SU-DHL-6 (cell line): ENCODE measurements at regions not wholly inside any gene's neighbourhood (a gene's known extent, or its start where the extent isn't known, plus 50 kb on each side); places are given as distances from the start of the nearest gene placed in this dataset.

Experiments used
- H2AFZ ChIP-seq: fragments of 200-600 bp; sonication (generic); 2 replicates; pipeline ENCODE4 v1.6.1; 2014; ENCODE audit warnings: low read depth, mild to moderate bottlenecking, moderate library complexity, mixed read lengths, antibody characterized with exemption, low read length; ENCODE audit not compliant: severe bottlenecking
- H3F3A ChIP-seq: fragments of 200-600 bp; shearing (Covaris generic); 2 replicates; pipeline ENCODE4 v1.6.0; 2016; ENCODE audit warnings: antibody characterized with exemption, mild to moderate bottlenecking; ENCODE audit not compliant: insufficient read depth
- H3K27ac ChIP-seq: fragments of 200-600 bp; sonication (generic); 2 replicates; pipeline ENCODE4 v1.5.1; 2016; ENCODE audit warnings: low read depth, mild to moderate bottlenecking, low read length, moderate library complexity, mixed read lengths
- H3K27me3 ChIP-seq: fragments of 200-600 bp; sonication (generic), shearing (Covaris generic); 2 replicates; pipeline ENCODE4 v1.6.0; 2014; ENCODE audit warnings: mild to moderate bottlenecking, low read length
- H3K36me3 ChIP-seq: fragments of 200-600 bp; sonication (generic); 2 replicates; pipeline ENCODE4 v1.6.1; 2014; ENCODE audit warnings: mild to moderate bottlenecking, low read length, mixed read lengths
- H3K4me2 ChIP-seq: fragments of 300-600, 200-600 bp; shearing (Covaris generic), sonication (generic); 2 replicates; pipeline ENCODE4 v1.6.0; 2014; ENCODE audit warnings: low read length, low read depth, mild to moderate bottlenecking; ENCODE audit not compliant: poor library complexity, severe bottlenecking
- H3K4me3 ChIP-seq: fragments of 200-600 bp; sonication (generic); 2 replicates; pipeline ENCODE4 v1.5.1; 2014; ENCODE audit warnings: antibody characterized with exemption, low read length, mild to moderate bottlenecking, mixed read lengths; ENCODE audit not compliant: insufficient read depth, poor library complexity, severe bottlenecking
- H3K79me2 ChIP-seq: fragments of 200-600 bp; sonication (generic); 2 replicates; pipeline ENCODE4 v1.6.1; 2014; ENCODE audit warnings: mild to moderate bottlenecking, low read length, moderate library complexity; ENCODE audit not compliant: insufficient read depth
- H3K9ac ChIP-seq: fragments of 200-600 bp; sonication (generic); 2 replicates; pipeline ENCODE4 v1.7.0; 2014; ENCODE audit warnings: mild to moderate bottlenecking, low read length
- H3K9me2 ChIP-seq: fragments of 200-600 bp; sonication (generic); replicated peaks from 2 replicates; pipeline ENCODE4 v1.6.1; 2014; ENCODE audit warnings: low read length; ENCODE audit not compliant: insufficient read depth
- H3K9me3 ChIP-seq: fragments of 200-600 bp; sonication (generic); 2 replicates; pipeline ENCODE4 v1.6.1; 2014; ENCODE audit warnings: low read length, mixed read lengths; ENCODE audit not compliant: insufficient read depth
- H4K20me1 ChIP-seq: fragments of 200-600 bp; sonication (generic); 2 replicates; pipeline ENCODE4 v1.6.1; 2014; ENCODE audit warnings: low read depth, mild to moderate bottlenecking, antibody characterized with exemption, low read length, moderate library complexity, mixed read lengths
- CTCF ChIP-seq: fragments of 200-600 bp; sonication (generic); IDR thresholded peaks from one replicate; pipeline ENCODE4 v1.5.1; 2017; ENCODE audit warnings: antibody characterized with exemption, mild to moderate bottlenecking, low read length, moderate library complexity; ENCODE audit not compliant: insufficient read depth, poor library complexity, severe bottlenecking
- EZH2phosphoT487 ChIP-seq: fragments of 200-600 bp; sonication (generic), shearing (Covaris generic); conservative IDR thresholded peaks from 2 replicates; pipeline ENCODE4 v1.6.1; 2018; ENCODE audit warnings: mild to moderate bottlenecking, antibody characterized with exemption, low read length, moderate library complexity, mixed read lengths

GRCh38 chr5:74135033-74135432, 505.5 kb downstream of the ENC1 start:
- Histone ChIP-seq H4K20me1 (no peaks in the 10 kb centered on the region), H3K9ac (no peak overlapping the region), H3K9me2 (no peaks in the 10 kb centered on the region), H3K27ac (no peak overlapping the region), H2AFZ (no peak overlapping the region), H3K9me3 (no peaks in the 10 kb centered on the region), H3K79me2 (no peaks in the 10 kb centered on the region), H3F3A (no peaks in the 10 kb centered on the region), H3K36me3 (no peaks in the 10 kb centered on the region), H3K4me2 (no peak overlapping the region), H3K4me3 (no peak overlapping the region), H3K27me3 (no peaks in the 10 kb centered on the region)
- TF ChIP-seq CTCF: no peak

- H3F3A ChIP-seq: no peaks in the 10 kb centered on the region
- no peaks in the 10 kb centered on the region for H4K20me1 ChIP-seq
- H3K36me3 ChIP-seq: no peaks in the 10 kb centered on the region
- H3K9me2 ChIP-seq: no peaks in the 10 kb centered on the region
- no peak overlapping the region for H3K4me2 ChIP-seq
- H3K79me2 ChIP-seq: no peaks in the 10 kb centered on the region
- H3K9ac ChIP-seq: no peak overlapping the region
- no peak overlapping the region for H2AFZ ChIP-seq
- no peak for TF ChIP-seq CTCF
- TF ChIP-seq EZH2phosphoT487: no peak
- H3K27ac ChIP-seq: no peak overlapping the region
- H3K27me3 ChIP-seq: no peaks in the 10 kb centered on the region
- H3K9me3 ChIP-seq: no peaks in the 10 kb centered on the region
- no peak overlapping the region for H3K4me3 ChIP-seq
Observed at GRCh38 chr5:74132485-74132884, 506.5 kb downstream of the ARHGEF28 start.

- Histone ChIP-seq H4K20me1 (no peaks in the 10 kb centered on the region), H3K27me3 (no peaks in the 10 kb centered on the region), H3K36me3 (no peaks in the 10 kb centered on the region), H3K9ac (no peak overlapping the region), H3K4me2 (no peak overlapping the region), H3K9me2 (no peaks in the 10 kb centered on the region), H3K9me3 (no peaks in the 10 kb centered on the region), H3F3A (no peaks in the 10 kb centered on the region), H3K79me2 (no peaks in the 10 kb centered on the region), H2AFZ (no peak overlapping the region), H3K4me3 (no peak overlapping the region), H3K27ac (no peak overlapping the region)
- TF ChIP-seq EZH2phosphoT487 (no peak), CTCF (no peak)
Observed at GRCh38 chr5:74131250-74131649, 505.3 kb downstream of the ARHGEF28 start.
